ENCODE measurements at regions not wholly inside any gene's neighbourhood (a gene's known extent, or its start where the extent isn't known, plus 50 kb on each side); places are given as distances from the start of the nearest gene placed in this dataset.

DNA sequence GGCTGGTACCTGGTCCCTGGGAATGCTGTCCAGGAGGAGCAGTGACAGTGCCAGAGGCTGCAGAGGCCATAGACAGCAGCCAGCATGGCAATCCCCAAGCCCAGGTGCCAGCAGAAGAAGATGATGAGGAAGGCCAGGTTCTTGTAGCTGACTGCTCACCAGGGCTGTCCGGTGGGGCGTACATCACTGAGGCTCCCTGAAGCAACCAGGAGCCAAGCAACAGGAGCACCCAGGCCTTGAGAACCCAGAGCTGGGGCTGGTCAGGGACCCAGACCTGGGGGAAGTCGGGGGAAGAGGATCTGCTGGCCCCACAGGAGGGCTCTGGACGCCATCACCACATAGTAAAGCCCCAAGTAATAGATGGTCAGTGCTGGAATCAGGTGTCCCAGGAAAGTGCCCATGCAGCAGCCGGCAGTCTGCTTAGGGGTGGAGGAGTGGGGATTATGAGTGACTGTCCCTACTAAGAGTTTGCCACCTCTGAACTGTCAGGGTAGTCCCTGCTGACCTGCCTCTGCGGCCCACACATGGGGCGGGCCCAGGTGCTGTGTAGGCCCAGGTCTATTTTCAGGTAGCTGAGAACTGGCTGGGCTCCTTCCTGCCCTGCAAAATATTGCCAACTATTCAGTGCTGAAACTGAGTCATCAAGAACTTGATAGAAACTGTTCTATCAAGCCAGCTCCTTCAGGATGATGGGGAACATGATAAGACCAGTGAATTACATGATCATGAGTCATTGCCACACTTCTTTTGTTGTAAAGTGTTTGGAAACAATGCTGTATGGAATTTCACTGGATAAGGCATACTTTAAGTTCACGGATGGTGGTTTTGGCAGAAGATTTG is 68.7 kb downstream of the CHRD start:
- TF ChIP-seq POLR2A (IDR thresholded peaks at IDR 0.05; ENCODE audit: low read length) (no peak), GATA1 (IDR thresholded peaks at IDR 0.05; ENCODE audit: low read depth, low read length) (no peak)
